Mesothelial cell of epicardium (in vitro differentiated cells): ENCODE measurements at regions not wholly inside any gene's neighbourhood (a gene's known extent, or its start where the extent isn't known, plus 50 kb on each side); places are given as distances from the start of the nearest gene placed in this dataset.

Experiments
- DNase-seq, 2 experiments: peaks; one replicate each; pipeline ENCODE4 v3.0.0; 2021; ENCODE audit warnings: low spot score in 2 of 2; ENCODE audit not compliant: unreplicated experiment in 2 of 2
- H3K27ac Mint-ChIP-seq: 2 replicates; pipeline ENCODE4 v1.8.0; 2021; ENCODE audit warnings: mixed read lengths
- H3K27me3 Mint-ChIP-seq: 2 replicates; pipeline ENCODE4 v1.8.0; 2021; ENCODE audit warnings: low read depth, mixed read lengths
- H3K36me3 Mint-ChIP-seq: 2 replicates; pipeline ENCODE4 v1.8.0; 2021; ENCODE audit warnings: mixed read lengths
- H3K4me1 Mint-ChIP-seq: 2 replicates; pipeline ENCODE4 v1.8.0; 2021; ENCODE audit warnings: mixed read lengths
- H3K4me3 Mint-ChIP-seq: 2 replicates; pipeline ENCODE4 v1.8.0; 2021; ENCODE audit warnings: mild to moderate bottlenecking, moderate library complexity, mixed read lengths
- H3K9me3 Mint-ChIP-seq: 2 replicates; pipeline ENCODE4 v1.8.0; 2021; ENCODE audit warnings: mixed read lengths
- CTCF ChIP-seq: fragments of 200-600 bp; sonication (generic); IDR thresholded peaks from one replicate; pipeline ENCODE4 v1.5.0; 2021; ENCODE audit warnings: antibody characterized with exemption; ENCODE audit not compliant: unreplicated experiment

- Mint-ChIP-seq H3K9me3 (no peaks in the 10 kb centered on the region), H3K4me1 (peaks cover 5% of the 10 kb centered on the region), H3K4me3 (no peak overlapping the region), H3K27me3 (peaks cover 9% of the 10 kb centered on the region), H3K36me3 (no peaks in the 10 kb centered on the region), H3K27ac (no peak overlapping the region)
- DNase-seq = no peak
- TF ChIP-seq CTCF = no peak
Measured at GRCh38 chr13:110811008-110811720, 97.7 kb downstream of the ING1 start.

DNA sequence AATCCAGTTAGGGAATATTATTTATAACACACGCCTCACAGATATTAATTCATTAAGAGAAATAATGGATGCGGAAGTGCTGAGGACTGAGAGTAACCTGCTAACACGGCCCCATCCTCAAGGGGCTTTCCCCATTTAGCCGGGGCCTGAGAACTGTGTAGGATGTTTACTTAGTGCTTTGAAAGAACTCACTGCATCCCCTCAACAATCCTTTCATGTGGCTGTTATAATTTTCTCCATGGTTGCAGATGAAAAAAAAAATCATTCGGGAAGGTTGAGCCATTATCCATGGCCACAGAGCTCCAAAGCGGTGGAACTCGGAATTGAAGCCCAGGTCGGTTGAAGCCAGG lies 98.2 kb downstream of the ING1 start:
- peaks cover 5% of the 10 kb centered on the region for H3K4me1 Mint-ChIP-seq
- H3K4me3 Mint-ChIP-seq = no peak overlapping the region
- no peaks in the 10 kb centered on the region for H3K36me3 Mint-ChIP-seq
- no peak for DNase-seq
- peaks cover 9% of the 10 kb centered on the region for H3K27me3 Mint-ChIP-seq
- no peaks in the 10 kb centered on the region for H3K9me3 Mint-ChIP-seq
- TF ChIP-seq CTCF = no peak
- H3K27ac Mint-ChIP-seq = no peak overlapping the region

DNA sequence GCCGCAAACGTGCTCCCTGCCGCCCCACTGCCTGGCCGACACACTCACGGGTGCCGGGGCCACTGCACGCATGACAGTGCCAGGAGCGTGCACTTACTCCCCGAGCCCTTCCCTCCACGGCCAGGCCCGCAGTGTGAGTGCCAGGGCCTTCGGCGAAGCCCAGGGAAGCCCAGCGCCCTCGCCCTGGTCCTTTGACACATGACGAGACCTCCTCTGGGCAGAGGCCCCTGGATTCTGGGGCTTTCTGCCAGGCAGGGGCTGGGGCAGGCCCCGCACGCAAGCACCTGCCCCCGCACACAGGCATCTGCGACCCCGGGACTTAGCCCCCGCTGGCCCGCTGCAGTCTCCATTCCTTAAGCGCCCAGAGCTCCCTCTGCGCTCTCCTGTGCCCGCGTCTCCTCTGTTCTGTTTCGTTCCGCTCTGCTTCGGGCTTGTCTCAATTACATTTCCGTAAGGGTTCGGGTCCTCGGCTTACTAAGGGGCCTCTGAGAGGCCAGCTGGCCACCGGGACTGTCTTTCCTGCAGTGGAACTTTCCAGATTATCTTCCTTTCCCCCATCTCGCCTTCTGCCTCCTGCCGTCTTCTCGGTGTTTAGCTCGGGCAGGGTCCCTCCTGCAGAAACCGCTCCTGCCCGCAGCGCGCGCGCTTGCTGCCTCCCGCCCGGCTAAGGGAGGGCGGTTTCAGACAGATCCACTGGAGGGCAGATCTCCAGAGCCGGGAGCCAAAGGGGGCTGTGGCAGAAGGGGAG lies 98.8 kb downstream of the ING1 start:
- no peaks in the 10 kb centered on the region for H3K9me3 Mint-ChIP-seq
- peaks cover 9% of the 10 kb centered on the region for H3K27me3 Mint-ChIP-seq
- H3K27ac Mint-ChIP-seq = no peak overlapping the region
- TF ChIP-seq CTCF = no peak
- H3K4me3 Mint-ChIP-seq = no peak overlapping the region
- no peaks in the 10 kb centered on the region for H3K36me3 Mint-ChIP-seq
- H3K4me1 Mint-ChIP-seq = peaks cover 5% of the 10 kb centered on the region
- DNase-seq = no peak

DNA sequence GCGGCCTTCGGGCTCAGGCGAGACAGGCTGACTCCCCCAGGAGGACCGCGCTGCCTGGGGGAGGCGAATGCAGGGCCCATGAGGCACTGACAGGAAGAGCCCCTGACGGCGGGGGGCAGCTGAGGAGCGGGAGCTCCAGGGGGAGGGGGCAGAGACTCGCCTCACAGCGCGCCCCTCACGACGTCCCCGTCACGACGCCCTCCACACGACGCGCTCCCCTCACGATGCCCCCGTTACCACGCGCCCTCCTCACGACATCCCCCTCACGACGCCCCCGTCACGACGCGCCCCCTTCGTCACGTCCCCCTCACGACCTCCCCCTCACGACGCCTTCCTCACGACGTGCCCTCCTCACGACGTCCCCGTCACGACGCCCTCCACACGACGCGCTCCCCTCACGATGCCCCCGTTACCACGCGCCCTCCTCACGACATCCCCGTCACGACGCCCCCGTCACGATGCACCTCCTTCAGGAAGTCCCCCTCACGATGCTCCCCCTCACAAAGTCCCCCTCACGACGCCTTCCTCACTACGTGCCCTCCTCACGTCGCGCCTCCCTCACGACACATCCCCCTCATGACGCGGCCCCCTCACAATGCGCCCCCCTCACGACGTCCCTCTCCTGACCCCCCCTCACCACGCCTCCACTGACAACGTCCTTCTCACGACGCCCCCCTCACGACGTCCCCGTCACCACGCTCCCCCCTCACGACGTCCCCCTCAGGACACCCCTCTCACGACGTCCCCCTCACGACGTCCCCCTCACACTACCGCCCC lies 99.6 kb downstream of the ING1 start:
- TF ChIP-seq CTCF = no peak
- no peak overlapping the region for H3K27ac Mint-ChIP-seq
- H3K36me3 Mint-ChIP-seq = no peaks in the 10 kb centered on the region
- peaks cover 5% of the 10 kb centered on the region for H3K4me1 Mint-ChIP-seq
- peaks cover 9% of the 10 kb centered on the region for H3K27me3 Mint-ChIP-seq
- DNase-seq = no peak
- no peaks in the 10 kb centered on the region for H3K9me3 Mint-ChIP-seq
- no peak overlapping the region for H3K4me3 Mint-ChIP-seq

DNA sequence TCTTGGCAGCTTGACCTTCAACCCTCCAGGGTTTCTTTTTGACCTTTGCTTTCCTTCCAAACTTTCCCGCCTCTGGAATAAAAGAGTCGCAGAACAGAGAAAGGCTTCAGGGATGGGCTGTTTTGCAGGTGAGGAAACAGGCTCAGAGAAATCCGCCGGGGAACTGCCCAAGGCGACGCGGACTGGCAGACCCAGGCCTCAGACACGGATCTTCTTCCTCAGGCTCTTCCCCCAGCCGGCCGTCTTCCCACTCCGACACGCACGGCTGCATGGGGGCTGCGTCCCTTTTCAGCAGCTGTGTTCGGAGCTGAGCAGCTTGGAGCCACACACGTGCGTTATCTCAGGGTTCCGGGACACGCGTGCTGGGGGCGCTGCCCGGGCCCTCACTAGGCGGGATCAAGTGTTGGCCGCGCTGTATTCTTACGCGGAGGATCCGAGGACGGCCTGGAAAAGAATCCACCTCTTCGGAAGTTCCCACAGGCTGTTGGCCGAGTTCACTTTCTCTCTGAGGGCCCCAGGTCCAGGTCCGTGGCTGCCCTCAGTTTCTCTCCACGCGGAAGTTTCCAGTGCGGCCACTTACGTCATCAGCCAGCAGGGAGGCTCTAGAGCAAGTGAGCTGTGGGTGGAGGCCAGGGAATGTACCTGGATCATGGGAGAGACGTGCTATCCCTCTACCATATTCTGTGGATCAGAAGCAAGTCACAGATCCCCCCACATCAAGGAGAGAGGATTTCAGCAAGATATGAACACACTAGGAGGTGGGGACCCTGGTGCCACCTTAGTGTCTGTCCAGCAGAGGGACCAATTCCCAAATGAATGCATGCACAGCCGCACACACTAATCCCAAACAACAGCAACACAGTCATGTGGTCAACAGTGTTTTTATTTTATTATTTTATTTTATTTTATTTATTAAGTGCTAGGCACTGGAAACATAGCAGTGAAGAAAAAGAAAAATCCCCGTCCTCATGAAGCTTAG lies 100.4 kb downstream of the ING1 start:
- Mint-ChIP-seq H3K4me3 (no peak overlapping the region), H3K27ac (no peak overlapping the region), H3K9me3 (no peaks in the 10 kb centered on the region), H3K4me1 (peaks cover 5% of the 10 kb centered on the region), H3K36me3 (no peaks in the 10 kb centered on the region), H3K27me3 (peaks cover 9% of the 10 kb centered on the region)
- TF ChIP-seq CTCF = no peak
- no peak for DNase-seq
